Neural cell (in vitro differentiated cells): ENCODE measurements at regions not wholly inside any gene's neighbourhood (a gene's known extent, or its start where the extent isn't known, plus 50 kb on each side); places are given as distances from the start of the nearest gene placed in this dataset.

ENCODE experiments used
- H2AFZ ChIP-seq: fragments of 200-600, 300-800 bp; sonication (generic), shearing (Covaris generic); 2 replicates; pipeline ENCODE4 v1.6.0; 2014; ENCODE audit warnings: low read depth, mild to moderate bottlenecking, antibody characterized with exemption, low read length, moderate library complexity
- H3F3A ChIP-seq: fragments of 200-600 bp; shearing (Covaris generic); 2 replicates; pipeline ENCODE4 v1.6.1; 2016; ENCODE audit warnings: mild to moderate bottlenecking, moderate library complexity, mixed read lengths, antibody characterized with exemption, low read length; ENCODE audit not compliant: insufficient read depth, poor library complexity, severe bottlenecking
- H3K27ac ChIP-seq: fragments of 200-600, 300-800 bp; sonication (generic), shearing (Covaris generic); 2 replicates; pipeline ENCODE4 v1.5.1; 2014; ENCODE audit warnings: mild to moderate bottlenecking, low read length, moderate library complexity
- H3K27me3 ChIP-seq: fragments of 300-800, 200-600 bp; sonication (generic), shearing (Covaris generic); 2 replicates; pipeline ENCODE4 v1.6.0; 2014; ENCODE audit warnings: mild to moderate bottlenecking, low read depth, low read length, moderate library complexity; ENCODE audit not compliant: insufficient read depth
- H3K36me3 ChIP-seq: fragments of 300-800, 200-600 bp; sonication (generic), shearing (Covaris generic); 2 replicates; pipeline ENCODE4 v1.5.1; 2014; ENCODE audit warnings: mild to moderate bottlenecking, antibody characterized with exemption, low read length, moderate library complexity; ENCODE audit not compliant: insufficient read depth
- H3K4me2 ChIP-seq: fragments of 300-800, 200-600 bp; sonication (generic), shearing (Covaris generic); 2 replicates; pipeline ENCODE4 v1.6.0; 2014; ENCODE audit warnings: mild to moderate bottlenecking, low read length
- H3K4me3 ChIP-seq: fragments of 300-800, 200-600 bp; sonication (generic), shearing (Covaris generic); 2 replicates; pipeline ENCODE4 v1.5.1; 2014; ENCODE audit warnings: mild to moderate bottlenecking, low read length, moderate library complexity
- H3K79me2 ChIP-seq: fragments of 200-600 bp; shearing (Covaris generic); replicated peaks from 2 replicates; pipeline ENCODE4 v1.6.0; 2014; ENCODE audit warnings: mild to moderate bottlenecking, low read length, moderate library complexity; ENCODE audit not compliant: insufficient read depth
- H3K9ac ChIP-seq: fragments of 300-800, 200-600 bp; sonication (generic), shearing (Covaris generic); 2 replicates; pipeline ENCODE4 v1.6.1; 2016; ENCODE audit warnings: mild to moderate bottlenecking, low read length, mixed read lengths
- H3K9me2 ChIP-seq: fragments of 200-600 bp; shearing (Covaris generic); 2 replicates; pipeline ENCODE4 v1.6.1; 2016; ENCODE audit warnings: mild to moderate bottlenecking, low read length, mixed read lengths; ENCODE audit not compliant: insufficient read depth
- H3K9me3 ChIP-seq: fragments of 200-600, 300-800 bp; sonication (generic), shearing (Covaris generic); 2 replicates; pipeline ENCODE4 v1.6.1; 2016; ENCODE audit warnings: mild to moderate bottlenecking, mixed run types, low read length, moderate library complexity, mixed read lengths
- H4K20me1 ChIP-seq: fragments of 200-600 bp; shearing (Covaris generic); 2 replicates; pipeline ENCODE4 v1.6.1; 2016; ENCODE audit warnings: mild to moderate bottlenecking, mixed run types; ENCODE audit not compliant: insufficient read depth
- CTCF ChIP-seq: fragments of 450-650 bp; IDR thresholded peaks from 2 replicates; pipeline ENCODE4 v1.5.1; 2014; ENCODE audit warnings: antibody characterized with exemption, mild to moderate bottlenecking, moderate library complexity; ENCODE audit not compliant: poor library complexity, severe bottlenecking
- EP300 ChIP-seq: fragments of 450-650 bp; conservative IDR thresholded peaks from 2 replicates; pipeline ENCODE4 v1.6.1; 2014; ENCODE audit warnings: antibody characterized with exemption, mild to moderate bottlenecking, moderate library complexity; ENCODE audit not compliant: poor library complexity, severe bottlenecking
- EZH2 ChIP-seq: fragments of 200-600, 300-800 bp; shearing (Covaris generic), sonication (generic); IDR thresholded peaks from 2 replicates; pipeline ENCODE4 v1.6.1; 2014; ENCODE audit warnings: antibody characterized with exemption, low read length, borderline replicate concordance, mild to moderate bottlenecking; ENCODE audit not compliant: insufficient read depth, poor library complexity, severe bottlenecking
- MXI1 ChIP-seq: fragments of 450-650 bp; conservative IDR thresholded peaks from 2 replicates; pipeline ENCODE4 v1.6.1; 2014; ENCODE audit warnings: antibody characterized with exemption, mild to moderate bottlenecking; ENCODE audit not compliant: poor library complexity, severe bottlenecking
- POLR2AphosphoS5 ChIP-seq: IDR thresholded peaks from 2 replicates; pipeline ENCODE4 v1.6.1; 2012
- RAD21 ChIP-seq: fragments of 450-650 bp; conservative IDR thresholded peaks from 2 replicates; pipeline ENCODE4 v1.6.1; 2014; ENCODE audit warnings: antibody characterized with exemption, mild to moderate bottlenecking, moderate library complexity
- REST ChIP-seq: IDR thresholded peaks from 2 replicates; pipeline ENCODE4 v1.6.1; 2012; ENCODE audit warnings: borderline replicate concordance
- SMC3 ChIP-seq: fragments of 450-650 bp; conservative IDR thresholded peaks from 2 replicates; pipeline ENCODE4 v1.6.1; 2014; ENCODE audit warnings: antibody characterized with exemption, mild to moderate bottlenecking, moderate library complexity; ENCODE audit not compliant: poor library complexity
- TAF1 ChIP-seq: IDR thresholded peaks from 2 replicates; pipeline ENCODE4 v1.6.1; 2012; ENCODE audit warnings: low read depth

DNA sequence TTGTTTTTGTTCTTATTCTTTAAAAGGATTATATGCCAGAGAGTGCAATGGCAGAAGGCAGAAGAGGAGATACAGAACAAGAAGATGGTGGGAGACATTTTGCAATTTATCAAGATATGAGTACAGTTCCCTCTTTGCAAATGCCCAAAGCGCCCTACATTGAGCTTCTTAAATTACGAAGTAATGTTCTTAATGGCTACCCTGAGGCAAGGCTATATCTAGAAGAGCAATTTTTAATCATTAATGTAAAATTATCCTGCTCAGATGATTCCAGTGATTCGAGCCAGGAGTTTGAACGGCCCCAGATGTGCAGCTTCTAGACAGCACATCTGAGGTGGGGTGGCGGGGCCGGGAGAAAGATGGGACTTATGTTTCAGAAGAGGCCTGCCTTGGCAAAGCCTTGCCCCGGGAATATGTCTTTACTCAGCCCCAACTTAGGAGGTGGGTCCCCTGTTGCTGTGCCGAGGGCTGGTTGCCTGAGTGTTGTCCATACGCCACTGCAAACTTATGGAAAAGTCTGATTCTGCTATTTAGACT, 84.9 kb upstream of the MLN start:
- Histone ChIP-seq H3K4me2 (no peak overlapping the region), H4K20me1 (no peaks in the 10 kb centered on the region), H3K9me2 (no peaks in the 10 kb centered on the region), H3K9me3 (no peaks in the 10 kb centered on the region), H3K9ac (no peak overlapping the region), H3K27me3 (no peaks in the 10 kb centered on the region), H3F3A (no peaks in the 10 kb centered on the region), H2AFZ (no peak overlapping the region), H3K4me3 (no peak overlapping the region), H3K36me3 (no peaks in the 10 kb centered on the region), H3K27ac (no peak overlapping the region), H3K79me2 (no peaks in the 10 kb centered on the region)
- TF ChIP-seq EZH2 (no peak), POLR2AphosphoS5 (no peak), MXI1 (no peak), RAD21 (no peak), CTCF (no peak), REST (no peak), SMC3 (no peak), EP300 (no peak), TAF1 (no peak)

GRCh38 chr6:33888183-33888582, 84.4 kb upstream of the MLN start:
- no peaks in the 10 kb centered on the region for H3F3A ChIP-seq
- no peaks in the 10 kb centered on the region for H4K20me1 ChIP-seq
- H3K9ac ChIP-seq: no peak overlapping the region
- no peaks in the 10 kb centered on the region for H3K9me2 ChIP-seq
- no peak for TF ChIP-seq EP300
- TF ChIP-seq CTCF: no peak
- no peak for TF ChIP-seq REST
- no peak for TF ChIP-seq POLR2AphosphoS5
- no peak for TF ChIP-seq RAD21
- TF ChIP-seq MXI1: no peak
- no peak for TF ChIP-seq TAF1
- no peak for TF ChIP-seq SMC3
- TF ChIP-seq EZH2: no peak
- H2AFZ ChIP-seq: no peak overlapping the region
- no peak overlapping the region for H3K27ac ChIP-seq
- no peak overlapping the region for H3K4me2 ChIP-seq
- no peak overlapping the region for H3K4me3 ChIP-seq
- no peaks in the 10 kb centered on the region for H3K27me3 ChIP-seq
- no peaks in the 10 kb centered on the region for H3K79me2 ChIP-seq
- no peaks in the 10 kb centered on the region for H3K9me3 ChIP-seq
- no peaks in the 10 kb centered on the region for H3K36me3 ChIP-seq
